ENCODE measurements at regions not wholly inside any gene's neighbourhood (a gene's known extent, or its start where the extent isn't known, plus 50 kb on each side); places are given as distances from the start of the nearest gene placed in this dataset.

DNA sequence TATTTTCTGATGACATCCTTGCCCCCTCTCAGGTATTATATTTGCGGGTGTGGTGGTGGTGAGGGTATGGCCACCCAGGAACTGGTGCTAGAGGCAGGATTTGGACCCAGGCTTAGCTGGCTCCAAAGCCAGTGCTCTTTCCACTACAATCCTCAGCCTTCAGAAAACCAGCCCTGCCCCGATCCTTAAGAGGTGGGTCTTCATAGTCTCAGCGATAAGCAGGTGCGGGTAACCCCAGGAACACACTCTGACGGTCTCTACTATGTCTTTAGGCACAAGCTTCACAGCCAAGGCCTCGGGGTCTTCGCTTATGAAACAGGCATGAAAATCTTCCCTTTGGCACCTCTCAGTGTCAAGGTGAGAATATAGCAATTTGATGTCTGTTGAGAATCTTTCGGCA is 169.3 kb downstream of the FGF18 start:
- Histone ChIP-seq H2AFZ (ENCODE audit: low read length) (no peak overlapping the region), H3K36me3 (ENCODE audit: insufficient read depth, low read length) (no peaks in the 10 kb centered on the region), H3K27me3 (ENCODE audit: low read length) (no peaks in the 10 kb centered on the region), H3K27ac (ENCODE audit: low read length) (no peak overlapping the region), H3K9ac (ENCODE audit: low read length) (no peak overlapping the region), H4K20me1 (ENCODE audit: insufficient read depth, low read depth, low read length) (no peaks in the 10 kb centered on the region), H3K79me2 (ENCODE audit: low read length) (no peaks in the 10 kb centered on the region), H3K9me2 (replicated peaks; ENCODE audit: insufficient read depth, low read length) (no peaks in the 10 kb centered on the region), H3K4me3 (ENCODE audit: low read length) (no peak overlapping the region), H3K4me2 (ENCODE audit: low read depth, low read length, poor library complexity, severe bottlenecking) (no peak overlapping the region), H3K9me3 (ENCODE audit: low read length) (no peaks in the 10 kb centered on the region), H3K4me1 (ENCODE audit: low read length) (no peaks in the 10 kb centered on the region)
- no peak for DNase-seq

DNA sequence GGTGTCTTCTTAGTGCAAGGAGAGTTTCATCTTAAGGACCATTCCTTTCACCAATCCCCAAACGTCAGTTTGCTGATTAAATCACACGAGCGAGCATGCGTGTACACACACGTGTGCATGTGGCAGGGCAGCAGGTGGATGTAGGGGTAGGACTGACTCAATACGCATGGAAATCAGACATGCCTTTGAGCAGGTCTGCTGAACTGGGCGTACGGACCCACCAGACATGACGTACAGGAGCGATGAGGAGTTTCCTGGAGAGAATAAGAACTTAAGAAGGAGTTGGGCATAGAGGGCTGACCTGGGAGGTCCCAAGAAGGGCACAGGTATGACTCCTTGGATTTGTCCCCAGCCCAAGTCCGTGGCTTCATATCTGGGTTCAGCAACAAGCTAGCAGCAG is 170.0 kb downstream of the FGF18 start:
- no peak overlapping the region for H3K9ac ChIP-seq (ENCODE audit: low read length)
- no peak overlapping the region for H2AFZ ChIP-seq (ENCODE audit: low read length)
- no peaks in the 10 kb centered on the region for H3K79me2 ChIP-seq (ENCODE audit: low read length)
- no peaks in the 10 kb centered on the region for H3K4me1 ChIP-seq (ENCODE audit: low read length)
- H3K4me3 ChIP-seq (ENCODE audit: low read length): no peak overlapping the region
- no peak overlapping the region for H3K4me2 ChIP-seq (ENCODE audit: low read depth, low read length, poor library complexity, severe bottlenecking)
- no peaks in the 10 kb centered on the region for H4K20me1 ChIP-seq (ENCODE audit: insufficient read depth, low read depth, low read length)
- no peaks in the 10 kb centered on the region for H3K9me3 ChIP-seq (ENCODE audit: low read length)
- H3K27me3 ChIP-seq (ENCODE audit: low read length): no peaks in the 10 kb centered on the region
- H3K36me3 ChIP-seq (ENCODE audit: insufficient read depth, low read length): no peaks in the 10 kb centered on the region
- H3K27ac ChIP-seq (ENCODE audit: low read length): no peak overlapping the region
- no peaks in the 10 kb centered on the region for H3K9me2 ChIP-seq (replicated peaks; ENCODE audit: insufficient read depth, low read length)
- no peak for DNase-seq

DNA sequence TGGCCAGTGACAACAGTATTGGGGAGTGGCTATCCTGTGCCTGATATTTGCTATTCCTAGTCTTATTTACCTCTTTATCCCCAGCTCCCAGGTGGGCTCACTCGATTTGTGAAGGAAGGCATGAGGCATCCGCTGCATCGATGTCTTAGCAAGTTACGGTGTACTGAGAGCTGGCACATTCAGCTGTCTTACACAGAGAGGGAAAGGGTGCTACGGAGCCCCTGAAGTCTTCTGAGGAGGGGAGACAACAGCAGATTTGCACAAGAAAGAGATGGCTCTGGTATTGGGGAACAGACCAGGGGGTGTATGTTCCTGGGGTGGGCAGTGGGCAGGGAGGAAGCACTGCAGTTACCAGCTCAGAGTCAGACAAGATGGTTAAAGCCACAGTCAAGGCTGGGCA is 172.6 kb downstream of the FGF18 start:
- Histone ChIP-seq H3K27ac (ENCODE audit: low read length) (no peak overlapping the region), H3K79me2 (ENCODE audit: low read length) (no peaks in the 10 kb centered on the region), H3K27me3 (ENCODE audit: low read length) (no peaks in the 10 kb centered on the region), H3K9ac (ENCODE audit: low read length) (no peak overlapping the region), H3K4me3 (ENCODE audit: low read length) (no peak overlapping the region), H3K9me2 (replicated peaks; ENCODE audit: insufficient read depth, low read length) (no peaks in the 10 kb centered on the region), H3K9me3 (ENCODE audit: low read length) (no peaks in the 10 kb centered on the region), H4K20me1 (ENCODE audit: insufficient read depth, low read depth, low read length) (no peaks in the 10 kb centered on the region), H3K4me2 (ENCODE audit: low read depth, low read length, poor library complexity, severe bottlenecking) (no peak overlapping the region), H3K36me3 (ENCODE audit: insufficient read depth, low read length) (no peaks in the 10 kb centered on the region), H2AFZ (ENCODE audit: low read length) (no peak overlapping the region), H3K4me1 (ENCODE audit: low read length) (no peaks in the 10 kb centered on the region)
- no peak for DNase-seq

DNA sequence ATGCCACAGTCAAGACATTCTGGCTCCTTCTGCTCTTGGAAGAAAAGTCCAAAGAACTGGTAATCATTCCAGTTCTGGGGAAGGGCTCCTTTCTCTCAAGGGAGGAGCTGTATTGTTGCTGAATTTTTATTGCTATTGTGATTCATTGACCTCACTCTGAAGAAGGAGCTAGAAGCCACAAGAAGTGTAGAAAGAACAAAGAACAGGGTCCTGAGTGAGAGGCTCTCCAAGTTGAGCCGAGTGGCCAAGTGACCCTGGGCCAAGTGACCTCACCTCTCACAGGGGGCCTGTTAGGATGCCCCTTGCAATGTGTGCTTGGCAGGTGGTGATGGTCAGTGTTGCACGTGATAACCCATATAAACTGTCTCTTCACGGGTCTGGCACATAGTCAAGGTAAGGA is 173.3 kb downstream of the FGF18 start:
- no peak overlapping the region for H2AFZ ChIP-seq (ENCODE audit: low read length)
- no peak overlapping the region for H3K9ac ChIP-seq (ENCODE audit: low read length)
- H3K79me2 ChIP-seq (ENCODE audit: low read length): no peaks in the 10 kb centered on the region
- no peaks in the 10 kb centered on the region for H3K9me2 ChIP-seq (replicated peaks; ENCODE audit: insufficient read depth, low read length)
- no peaks in the 10 kb centered on the region for H3K36me3 ChIP-seq (ENCODE audit: insufficient read depth, low read length)
- H3K4me3 ChIP-seq (ENCODE audit: low read length): no peak overlapping the region
- H3K9me3 ChIP-seq (ENCODE audit: low read length): no peaks in the 10 kb centered on the region
- H3K4me2 ChIP-seq (ENCODE audit: low read depth, low read length, poor library complexity, severe bottlenecking): no peak overlapping the region
- H3K27me3 ChIP-seq (ENCODE audit: low read length): no peaks in the 10 kb centered on the region
- no peaks in the 10 kb centered on the region for H4K20me1 ChIP-seq (ENCODE audit: insufficient read depth, low read depth, low read length)
- no peak for DNase-seq
- H3K4me1 ChIP-seq (ENCODE audit: low read length): no peaks in the 10 kb centered on the region
- H3K27ac ChIP-seq (ENCODE audit: low read length): no peak overlapping the region

DNA sequence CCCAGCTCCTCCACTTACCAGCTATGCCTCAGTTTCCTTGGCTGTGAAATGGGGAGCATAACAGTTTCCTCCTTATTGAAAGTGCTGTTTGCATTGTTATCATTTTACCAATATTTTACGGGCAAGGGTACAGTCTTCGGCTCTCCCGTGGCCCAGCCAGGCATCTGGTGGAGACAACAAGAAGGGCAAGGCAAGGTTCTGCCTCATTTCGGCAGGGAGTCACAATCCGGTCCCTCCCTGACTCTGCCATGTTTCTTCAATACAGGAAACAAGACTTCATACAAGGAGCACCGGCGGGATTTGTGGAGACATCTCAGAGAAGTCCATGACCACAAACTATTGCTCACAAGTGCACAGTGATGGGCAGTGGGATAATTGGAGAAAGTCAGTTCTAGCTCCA is 174.0 kb downstream of the FGF18 start:
- Histone ChIP-seq H3K9ac (ENCODE audit: low read length) (no peak overlapping the region), H3K4me2 (ENCODE audit: low read depth, low read length, poor library complexity, severe bottlenecking) (no peak overlapping the region)

DNA sequence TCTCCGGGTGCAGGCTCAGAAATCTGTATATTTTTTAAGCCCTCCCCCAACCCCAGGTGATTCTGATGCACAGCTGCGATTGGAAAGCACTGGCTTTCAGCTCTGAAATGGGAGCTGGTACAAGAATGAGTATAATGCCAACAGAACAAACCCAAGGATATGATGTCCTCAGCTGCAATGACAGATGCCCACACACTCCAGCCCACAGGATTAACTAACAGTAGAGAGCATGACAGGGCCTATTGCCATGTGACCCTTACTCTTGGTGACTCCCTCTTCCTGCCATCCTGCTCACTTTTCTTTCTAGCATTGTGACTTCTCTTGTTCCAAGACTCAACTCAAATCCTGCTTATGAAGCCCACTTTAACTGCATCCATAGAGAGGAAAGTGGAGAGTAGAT is 174.5 kb downstream of the FGF18 start:
- no peaks in the 10 kb centered on the region for H3K27me3 ChIP-seq (ENCODE audit: low read length)
- no peaks in the 10 kb centered on the region for H4K20me1 ChIP-seq (ENCODE audit: insufficient read depth, low read depth, low read length)
- no peak for DNase-seq
- no peaks in the 10 kb centered on the region for H3K9me3 ChIP-seq (ENCODE audit: low read length)
- H3K4me3 ChIP-seq (ENCODE audit: low read length): no peak overlapping the region
- no peak overlapping the region for H3K9ac ChIP-seq (ENCODE audit: low read length)
- H3K9me2 ChIP-seq (replicated peaks; ENCODE audit: insufficient read depth, low read length): no peaks in the 10 kb centered on the region
- no peaks in the 10 kb centered on the region for H3K4me1 ChIP-seq (ENCODE audit: low read length)
- no peak overlapping the region for H3K27ac ChIP-seq (ENCODE audit: low read length)
- no peaks in the 10 kb centered on the region for H3K79me2 ChIP-seq (ENCODE audit: low read length)
- H3K36me3 ChIP-seq (ENCODE audit: insufficient read depth, low read length): no peaks in the 10 kb centered on the region
- no peak overlapping the region for H3K4me2 ChIP-seq (ENCODE audit: low read depth, low read length, poor library complexity, severe bottlenecking)
- H2AFZ ChIP-seq (ENCODE audit: low read length): no peak overlapping the region

More for the DNA sequence above, 174.0 kb downstream of the FGF18 start:
- Histone ChIP-seq H4K20me1 (ENCODE audit: insufficient read depth, low read depth, low read length) (no peaks in the 10 kb centered on the region), H3K4me1 (ENCODE audit: low read length) (no peaks in the 10 kb centered on the region), H3K36me3 (ENCODE audit: insufficient read depth, low read length) (no peaks in the 10 kb centered on the region), H3K9me3 (ENCODE audit: low read length) (no peaks in the 10 kb centered on the region), H3K27me3 (ENCODE audit: low read length) (no peaks in the 10 kb centered on the region), H3K4me3 (ENCODE audit: low read length) (no peak overlapping the region), H3K79me2 (ENCODE audit: low read length) (no peaks in the 10 kb centered on the region), H2AFZ (ENCODE audit: low read length) (no peak overlapping the region), H3K9me2 (replicated peaks; ENCODE audit: insufficient read depth, low read length) (no peaks in the 10 kb centered on the region), H3K27ac (ENCODE audit: low read length) (no peak overlapping the region)
- DNase-seq: no peak

DNA sequence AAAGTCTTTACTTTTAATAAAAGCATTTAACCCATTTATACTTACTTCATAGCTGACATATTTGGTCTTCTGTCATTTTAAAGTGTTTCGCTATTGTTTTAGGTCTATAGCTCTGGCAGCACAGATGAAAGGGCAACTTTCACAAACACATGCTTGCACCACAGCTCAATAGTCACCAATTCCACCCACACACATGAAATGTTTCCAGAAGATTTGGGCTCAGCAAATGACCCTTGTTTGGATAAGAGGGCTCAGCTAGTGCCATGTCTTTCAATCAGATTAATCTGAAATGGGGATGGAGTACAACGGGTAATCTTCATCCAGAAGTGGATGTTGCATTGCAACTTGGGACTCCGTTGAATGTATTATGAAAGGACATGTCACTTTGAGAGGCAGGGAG is 176.0 kb downstream of the FGF18 start:
- Histone ChIP-seq H3K9me3 (ENCODE audit: low read length) (no peaks in the 10 kb centered on the region), H3K27me3 (ENCODE audit: low read length) (no peaks in the 10 kb centered on the region), H3K4me1 (ENCODE audit: low read length) (no peaks in the 10 kb centered on the region), H3K9ac (ENCODE audit: low read length) (no peak overlapping the region), H3K36me3 (ENCODE audit: insufficient read depth, low read length) (no peaks in the 10 kb centered on the region), H3K27ac (ENCODE audit: low read length) (no peak overlapping the region), H2AFZ (ENCODE audit: low read length) (no peak overlapping the region), H3K79me2 (ENCODE audit: low read length) (no peaks in the 10 kb centered on the region), H4K20me1 (ENCODE audit: insufficient read depth, low read depth, low read length) (no peaks in the 10 kb centered on the region), H3K9me2 (replicated peaks; ENCODE audit: insufficient read depth, low read length) (no peaks in the 10 kb centered on the region), H3K4me2 (ENCODE audit: low read depth, low read length, poor library complexity, severe bottlenecking) (no peak overlapping the region), H3K4me3 (ENCODE audit: low read length) (no peak overlapping the region)
- DNase-seq: no peak

DNA sequence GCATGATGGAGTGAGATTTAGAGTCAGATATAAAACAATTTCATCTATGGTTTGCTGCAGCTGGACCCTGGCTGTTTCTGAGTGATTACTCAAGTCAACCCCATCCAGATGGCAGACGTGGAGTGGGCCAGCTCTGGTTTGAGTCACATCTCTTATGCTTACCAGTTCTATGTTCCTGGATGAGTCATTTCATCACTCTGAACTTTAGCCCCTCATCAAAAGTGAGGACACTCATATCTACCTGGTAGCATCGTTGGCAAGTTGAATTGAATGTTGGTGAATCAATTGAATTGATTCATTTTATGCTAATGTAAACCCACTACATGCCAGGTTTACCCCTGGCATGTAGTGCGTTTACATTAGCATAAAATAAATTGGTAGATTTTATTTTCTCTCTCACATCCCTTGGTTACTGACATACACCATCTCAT is 176.4 kb downstream of the FGF18 start:
- H3K9me2 ChIP-seq (replicated peaks; ENCODE audit: insufficient read depth, low read length): no peaks in the 10 kb centered on the region
- H4K20me1 ChIP-seq (ENCODE audit: insufficient read depth, low read depth, low read length): no peaks in the 10 kb centered on the region
- H3K9ac ChIP-seq (ENCODE audit: low read length): no peak overlapping the region
- H3K9me3 ChIP-seq (ENCODE audit: low read length): no peaks in the 10 kb centered on the region
- no peak overlapping the region for H3K4me2 ChIP-seq (ENCODE audit: low read depth, low read length, poor library complexity, severe bottlenecking)
- no peak overlapping the region for H3K4me3 ChIP-seq (ENCODE audit: low read length)
- H3K79me2 ChIP-seq (ENCODE audit: low read length): no peaks in the 10 kb centered on the region
- no peaks in the 10 kb centered on the region for H3K4me1 ChIP-seq (ENCODE audit: low read length)
- no peaks in the 10 kb centered on the region for H3K27me3 ChIP-seq (ENCODE audit: low read length)
- H3K36me3 ChIP-seq (ENCODE audit: insufficient read depth, low read length): no peaks in the 10 kb centered on the region
- H3K27ac ChIP-seq (ENCODE audit: low read length): no peak overlapping the region
- DNase-seq: no peak
- no peak overlapping the region for H2AFZ ChIP-seq (ENCODE audit: low read length)

DNA sequence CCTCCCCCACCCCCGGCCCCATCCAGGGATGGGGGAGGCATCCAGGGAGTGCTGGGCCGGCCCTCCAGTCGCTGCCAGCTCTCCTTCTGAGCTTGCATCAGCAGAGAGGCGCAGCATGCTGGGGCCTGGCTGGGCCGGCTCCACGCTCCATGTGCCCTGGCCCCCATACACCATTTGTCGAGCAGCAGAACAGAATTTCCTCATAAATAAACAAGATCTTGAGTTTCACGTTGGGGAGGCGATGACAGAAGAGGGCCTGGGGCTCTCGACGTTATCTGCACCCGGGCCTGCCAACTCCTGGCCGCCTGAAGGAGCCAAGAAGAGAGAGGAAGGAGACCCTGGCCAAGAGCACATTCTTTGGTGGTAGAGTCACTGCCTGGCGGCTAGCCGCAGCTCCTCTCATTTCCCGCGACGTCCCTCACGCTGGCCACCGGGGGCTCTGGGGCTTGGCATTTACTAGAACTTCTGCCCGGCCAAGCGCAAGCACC is 177.0 kb downstream of the FGF18 start:
- H3K4me3 ChIP-seq (ENCODE audit: low read length): no peak overlapping the region
- no peak overlapping the region for H3K4me2 ChIP-seq (ENCODE audit: low read depth, low read length, poor library complexity, severe bottlenecking)
- H3K27ac ChIP-seq (ENCODE audit: low read length): no peak overlapping the region
- no peaks in the 10 kb centered on the region for H3K9me3 ChIP-seq (ENCODE audit: low read length)
- no peaks in the 10 kb centered on the region for H3K79me2 ChIP-seq (ENCODE audit: low read length)
- H3K27me3 ChIP-seq (ENCODE audit: low read length): no peaks in the 10 kb centered on the region
- H3K36me3 ChIP-seq (ENCODE audit: insufficient read depth, low read length): no peaks in the 10 kb centered on the region
- no peaks in the 10 kb centered on the region for H3K4me1 ChIP-seq (ENCODE audit: low read length)
- DNase-seq: no peak
- H3K9me2 ChIP-seq (replicated peaks; ENCODE audit: insufficient read depth, low read length): no peaks in the 10 kb centered on the region
- H4K20me1 ChIP-seq (ENCODE audit: insufficient read depth, low read depth, low read length): no peaks in the 10 kb centered on the region
- no peak overlapping the region for H3K9ac ChIP-seq (ENCODE audit: low read length)
- H2AFZ ChIP-seq (ENCODE audit: low read length): no peak overlapping the region
